ENCODE measurements at regions not wholly inside any gene's neighbourhood (a gene's known extent, or its start where the extent isn't known, plus 50 kb on each side); places are given as distances from the start of the nearest gene placed in this dataset.
A peak's percentile ranks its signal among the peaks of the same experiment; 100 is the strongest.

DNA sequence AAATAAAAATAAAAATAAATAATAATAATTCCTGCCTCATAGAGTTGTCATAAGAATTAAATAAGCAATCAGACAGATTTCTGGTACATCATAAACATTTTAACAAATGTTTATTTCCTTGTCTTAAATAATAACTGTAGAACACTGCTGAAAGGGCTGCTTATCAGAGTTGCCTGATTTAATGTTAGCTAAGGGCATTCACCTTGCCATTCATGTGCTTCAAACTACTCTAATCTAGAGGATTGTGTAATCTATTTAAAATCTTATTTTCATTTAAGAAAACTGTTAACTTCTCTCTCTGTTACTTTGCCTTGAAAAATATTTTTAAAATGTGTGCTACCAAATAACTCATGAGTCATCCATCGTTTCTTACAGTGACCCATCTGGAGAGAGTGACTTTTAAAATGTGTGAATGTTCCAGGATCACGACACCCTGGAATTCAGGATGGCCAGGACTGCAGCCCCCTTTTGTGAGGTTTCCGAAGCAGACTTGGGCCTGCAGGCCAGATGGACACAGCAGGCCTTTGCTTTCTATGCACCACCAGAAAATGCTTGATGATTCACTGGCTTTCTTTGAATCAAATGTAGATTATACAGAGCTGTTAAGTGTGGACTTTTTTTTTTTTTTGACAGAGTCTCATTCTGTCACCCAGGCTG is 109.1 kb upstream of the TNS3 start:
- no peak for DNase-seq

DNA sequence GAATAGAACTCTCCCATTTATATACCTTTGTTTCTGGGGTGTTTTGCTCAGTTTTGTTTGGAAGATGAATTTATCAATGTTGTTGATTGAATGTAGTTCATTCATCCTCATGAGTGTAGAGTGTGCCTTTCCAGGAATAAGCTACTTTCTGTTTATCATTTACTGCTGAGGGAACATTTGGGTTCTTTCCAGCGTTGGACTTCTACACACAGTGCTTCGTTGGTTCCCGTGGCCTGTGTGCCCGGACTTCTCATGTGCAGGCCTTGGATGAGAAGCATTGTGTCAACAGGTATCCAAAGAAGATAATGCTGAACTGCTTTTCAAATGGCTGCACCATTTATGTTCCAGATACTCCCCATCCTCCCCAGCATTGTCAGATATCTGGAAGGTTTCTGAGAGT is 107.6 kb upstream of the TNS3 start:
- no peak for DNase-seq

DNA sequence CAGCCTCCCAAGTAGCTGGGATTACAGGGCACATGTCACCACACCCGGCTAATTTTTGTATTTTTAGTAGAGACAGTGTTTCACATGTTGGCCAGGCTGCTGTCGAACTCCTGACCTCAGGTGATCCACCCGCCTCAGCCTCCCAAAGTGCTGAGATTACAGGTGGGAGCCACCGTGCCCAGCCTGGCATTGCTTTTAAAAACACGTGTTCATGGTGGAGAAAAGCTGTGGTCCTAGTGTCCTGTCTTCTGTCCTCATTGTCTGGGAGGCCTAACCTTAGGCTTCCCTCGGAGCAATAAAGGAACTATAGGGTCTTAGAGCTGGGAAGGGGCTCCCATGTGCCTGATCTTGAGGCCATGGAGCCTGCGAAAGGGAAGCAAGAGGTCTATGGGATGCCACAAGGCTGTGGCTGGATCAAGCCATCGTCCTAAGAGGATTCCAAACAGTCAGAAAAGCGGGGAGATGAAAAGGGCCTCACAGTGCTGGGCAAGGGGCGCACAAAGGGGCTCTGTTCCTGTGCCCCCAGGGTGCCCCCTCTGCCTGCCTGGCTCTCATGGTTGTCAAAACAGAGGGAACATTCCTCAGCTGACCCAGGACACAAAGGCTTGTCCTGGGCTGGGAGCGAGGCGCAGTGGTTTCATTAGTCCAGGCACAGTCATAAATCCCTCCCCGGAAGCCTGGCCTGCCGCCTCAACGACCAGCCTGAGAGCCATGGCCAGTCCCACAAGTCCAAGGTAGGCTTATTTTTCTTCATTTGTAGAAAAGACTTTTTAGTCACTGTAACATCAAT is 106.6 kb upstream of the TNS3 start:
- DNase-seq = no peak

DNA sequence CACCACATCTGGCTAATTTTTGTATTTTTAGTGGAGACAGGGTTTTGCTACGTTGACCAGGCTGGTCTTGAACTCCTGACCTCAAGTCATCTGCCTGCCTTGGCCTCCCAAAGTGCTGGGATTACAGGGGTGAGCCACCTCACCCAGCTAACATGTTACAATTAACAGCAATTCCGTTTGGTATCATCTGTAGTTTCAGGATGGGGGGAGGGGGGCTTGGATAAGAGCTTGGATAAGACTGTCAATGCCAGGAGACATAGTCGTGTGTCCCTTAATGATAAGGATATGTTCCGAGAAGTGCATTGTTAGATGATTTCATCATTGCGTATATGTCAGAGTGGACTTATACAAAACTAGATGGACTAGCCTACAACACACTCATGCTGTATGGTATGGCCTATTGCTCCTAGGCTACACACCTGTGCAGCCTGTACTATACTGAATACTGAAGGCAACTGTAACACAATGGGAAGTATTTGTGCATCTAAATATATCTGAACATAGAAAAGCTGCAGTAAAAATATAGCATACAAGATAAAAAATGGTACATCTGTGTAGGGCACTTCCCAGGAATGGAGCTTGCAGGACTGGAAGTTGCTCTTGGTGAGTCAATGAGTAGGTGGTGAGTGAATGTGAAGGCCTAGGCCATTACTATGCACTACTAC is 103.9 kb upstream of the TNS3 start:
- DNase-seq = no peak

DNA sequence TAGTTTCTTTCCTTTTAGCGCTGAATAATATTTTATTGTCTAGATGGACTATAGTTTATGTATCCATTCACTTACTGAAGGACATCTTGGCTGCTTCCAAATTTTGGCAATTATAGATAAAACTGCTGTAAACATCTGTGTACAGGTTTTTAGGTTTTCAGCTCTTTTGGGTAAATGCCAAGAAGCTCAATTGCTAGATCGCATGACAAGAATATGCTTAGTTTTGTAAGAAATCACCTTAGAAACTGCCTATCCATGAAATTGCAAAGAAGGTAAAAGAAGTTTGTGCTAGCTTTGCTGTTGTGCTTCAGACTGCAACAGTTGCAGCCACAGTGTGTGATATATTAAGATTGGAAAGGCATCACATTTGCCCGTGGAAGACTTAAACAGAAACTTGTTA is 103.2 kb upstream of the TNS3 start:
- DNase-seq = no peak

DNA sequence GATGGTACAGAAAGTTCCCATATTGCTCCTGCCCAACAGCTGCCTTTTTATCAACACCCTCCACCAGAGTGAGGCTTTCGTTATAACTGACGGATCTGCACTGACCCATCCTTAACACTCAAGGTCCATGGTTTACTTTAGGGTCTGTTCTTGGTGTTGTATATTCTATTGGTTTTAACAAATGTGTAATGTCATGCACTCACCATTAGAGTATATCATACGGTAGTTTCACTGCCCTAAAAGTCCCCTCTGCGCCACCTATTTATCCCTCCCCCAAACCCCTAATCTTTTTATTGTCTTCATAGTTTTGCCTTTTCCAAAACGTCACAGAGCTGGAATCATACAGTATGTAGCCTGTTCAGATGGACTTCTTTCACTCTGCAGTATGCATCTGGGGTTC is 102.8 kb upstream of the TNS3 start:
- DNase-seq = no peak

DNA sequence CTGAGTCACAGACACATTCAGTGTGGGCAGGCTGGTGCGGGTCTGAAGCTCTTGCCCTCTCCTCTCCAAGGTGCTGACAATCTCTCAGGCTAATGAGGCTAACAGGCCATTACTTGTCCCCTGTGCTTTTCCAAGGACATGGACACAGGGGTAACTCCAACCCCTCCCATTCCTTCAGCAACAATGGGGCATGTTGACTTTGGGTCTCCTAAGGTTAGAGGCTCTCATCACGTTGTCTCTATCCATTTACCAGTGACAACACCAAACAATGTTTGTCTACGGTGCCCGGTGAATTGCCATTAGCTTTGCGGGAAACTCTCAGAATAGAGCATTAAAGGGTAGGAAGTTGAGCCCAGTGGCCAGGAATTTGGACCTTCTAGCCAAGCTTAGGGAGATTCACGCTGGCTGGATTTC is 101.6 kb upstream of the TNS3 start:
- no peak for DNase-seq

DNA sequence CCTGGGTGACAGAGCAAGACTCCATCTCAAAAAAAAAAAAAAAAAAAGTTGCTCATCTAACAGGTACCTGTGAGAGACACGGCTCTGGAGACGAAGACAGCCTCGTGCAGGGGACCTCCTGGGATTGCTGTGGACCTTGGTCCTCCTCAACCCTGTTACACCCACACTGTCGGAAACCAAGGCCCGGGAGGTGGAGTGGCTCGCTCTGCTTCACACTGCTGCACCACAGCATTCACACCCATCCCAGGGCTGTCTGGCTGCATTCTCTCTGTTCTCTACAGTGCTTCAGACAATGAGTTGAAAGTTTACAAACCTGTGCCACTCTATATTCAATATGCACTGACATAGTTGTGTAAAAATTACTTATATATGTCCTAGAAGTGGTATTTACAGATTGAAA is 101.0 kb upstream of the TNS3 start:
- DNase-seq = no peak

DNA sequence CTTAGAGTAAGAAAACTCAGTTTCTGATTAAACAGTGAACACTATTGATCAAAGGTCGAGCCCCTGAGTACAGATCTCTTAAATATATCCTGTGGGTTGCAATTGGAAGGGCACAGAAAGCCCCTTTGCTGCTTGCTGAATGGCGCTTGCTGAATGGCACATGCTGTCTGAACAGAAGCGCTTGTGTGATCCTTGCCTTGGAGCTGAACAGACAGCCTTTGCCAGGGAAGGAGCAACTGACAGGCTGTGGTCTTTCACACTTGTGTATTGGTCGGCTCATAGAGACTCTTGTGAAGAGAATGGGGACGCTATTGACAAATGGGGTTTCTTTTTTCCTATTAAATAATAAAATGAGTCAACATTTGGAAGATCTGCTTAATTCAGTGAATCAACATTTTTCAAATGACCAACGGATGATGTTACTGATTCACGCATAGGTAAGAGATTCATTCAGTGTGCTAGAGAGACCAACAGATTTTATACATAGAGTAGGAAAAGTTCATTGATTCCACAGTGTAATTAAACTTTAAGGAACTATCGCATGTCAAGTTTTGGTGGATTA is 99.4 kb upstream of the TNS3 start:
- DNase-seq = no peak

DNA sequence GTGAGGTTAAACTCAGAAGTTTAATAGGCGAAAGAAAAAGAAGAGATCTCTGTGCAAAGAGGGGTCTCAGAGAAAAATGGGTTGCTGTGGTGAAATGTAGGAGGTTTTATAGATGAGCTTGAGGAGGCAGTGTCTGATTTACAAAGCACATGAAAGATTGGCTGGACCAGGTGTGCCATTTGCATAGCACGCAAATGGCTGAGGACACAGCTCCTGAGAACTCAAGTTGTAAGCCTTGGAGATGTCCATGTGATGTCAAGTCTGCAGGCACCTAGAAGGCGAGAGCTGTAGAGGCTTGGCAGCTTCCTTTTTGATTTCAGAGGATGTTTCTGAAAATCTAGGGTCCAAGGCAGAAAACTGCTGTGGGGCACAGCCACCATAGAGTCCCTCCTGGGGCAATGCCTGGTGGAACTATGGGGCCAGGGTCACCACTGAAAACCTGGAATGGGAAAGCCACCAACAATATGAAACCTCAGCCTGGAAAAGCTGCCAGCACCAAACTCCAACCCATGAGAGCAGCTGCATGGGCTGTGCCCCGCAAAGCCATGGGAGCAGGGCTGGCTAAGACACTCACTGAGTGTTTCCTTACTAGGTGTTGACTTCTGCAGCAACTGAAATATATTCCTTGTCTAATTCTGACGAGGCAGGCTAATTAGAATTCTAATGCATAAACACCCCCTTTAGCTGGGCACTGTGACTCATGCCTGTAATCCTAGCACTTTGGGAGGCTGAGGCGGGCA is 96.9 kb upstream of the TNS3 start:
- DNase-seq = no peak

DNA sequence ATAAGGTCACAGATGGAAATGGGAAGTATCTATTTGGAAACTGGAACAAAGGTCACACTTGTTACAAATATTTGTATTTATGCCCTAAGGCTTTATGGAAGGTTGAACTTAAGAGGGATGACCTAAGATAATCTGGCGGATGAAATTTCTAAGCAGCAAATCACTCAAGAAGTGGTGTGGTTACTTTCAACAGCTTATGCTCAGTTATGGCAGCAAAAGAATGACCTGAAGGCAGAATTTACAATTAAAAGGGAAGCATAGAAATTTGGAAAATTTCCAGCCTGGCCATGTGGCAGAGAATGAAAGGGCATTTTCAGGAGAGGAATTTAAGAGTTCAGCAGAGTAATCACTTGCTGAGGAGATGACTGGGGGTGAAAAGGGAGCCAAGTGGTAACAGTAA is 95.8 kb upstream of the TNS3 start:
- no peak for DNase-seq

DNA sequence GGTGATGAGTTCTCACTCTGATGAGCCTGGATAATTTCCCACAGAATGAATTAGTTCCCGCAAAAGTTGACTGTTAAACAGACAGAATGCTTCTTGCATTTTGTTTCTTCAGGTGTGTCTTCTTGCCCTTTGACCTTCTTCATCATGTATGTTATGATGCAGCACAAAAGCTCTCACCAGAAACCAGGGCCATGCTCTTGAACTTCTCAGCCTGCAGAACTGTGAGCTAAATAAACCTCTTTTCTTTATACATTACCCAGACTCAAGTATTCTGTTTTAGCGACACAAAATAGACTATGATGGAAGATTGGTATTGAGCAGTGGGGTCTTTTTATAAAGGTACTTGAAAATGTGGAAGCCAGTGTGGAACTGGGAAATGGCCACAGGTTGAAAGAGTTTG is 95.2 kb upstream of the TNS3 start:
- DNase-seq = no peak

DNA sequence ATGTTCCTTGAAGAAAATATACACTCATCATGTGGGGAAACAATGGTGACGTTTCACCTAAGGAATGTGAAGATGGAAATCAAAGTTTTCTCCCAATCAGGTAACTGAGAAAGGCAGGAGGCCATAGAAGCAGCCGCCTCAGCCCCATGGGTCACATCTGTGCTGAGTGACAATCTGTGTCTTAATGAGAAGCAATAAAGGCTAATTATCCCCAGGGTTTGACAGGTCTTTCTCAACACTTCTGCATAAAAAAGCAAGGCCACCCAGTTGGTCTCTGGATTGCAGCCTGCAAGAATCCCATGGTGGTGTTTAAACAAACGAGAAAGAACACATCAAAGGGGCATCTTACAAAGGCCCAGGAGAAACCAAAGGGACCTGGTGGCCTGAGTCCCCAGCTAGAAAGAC is 91.1 kb upstream of the TNS3 start:
- no peak for DNase-seq

DNA sequence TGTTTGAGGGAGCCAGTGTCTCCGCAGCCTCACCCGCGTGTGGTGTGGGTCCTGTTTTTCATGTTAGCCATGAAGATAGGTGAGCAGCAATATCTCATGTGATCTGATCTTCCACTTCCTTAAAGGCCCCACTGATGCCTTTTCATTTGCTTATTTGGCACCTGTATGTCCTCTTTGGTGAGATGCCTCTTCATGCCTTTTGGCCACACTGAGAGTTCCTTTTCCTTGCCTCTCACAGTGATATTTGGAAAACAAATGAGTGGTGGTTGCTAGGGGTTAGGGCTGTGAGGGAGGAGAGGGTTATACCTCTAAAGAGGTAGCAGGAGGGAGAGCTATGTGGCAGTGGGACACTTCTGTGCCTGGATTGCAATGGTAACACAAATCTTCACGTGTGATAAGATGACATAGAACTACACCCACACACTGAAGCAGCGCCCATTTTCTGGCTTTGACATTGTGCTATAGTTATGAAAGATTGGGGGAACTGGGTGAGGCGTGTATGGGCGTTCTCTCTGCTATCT is 90.4 kb upstream of the TNS3 start:
- no peak for DNase-seq

DNA sequence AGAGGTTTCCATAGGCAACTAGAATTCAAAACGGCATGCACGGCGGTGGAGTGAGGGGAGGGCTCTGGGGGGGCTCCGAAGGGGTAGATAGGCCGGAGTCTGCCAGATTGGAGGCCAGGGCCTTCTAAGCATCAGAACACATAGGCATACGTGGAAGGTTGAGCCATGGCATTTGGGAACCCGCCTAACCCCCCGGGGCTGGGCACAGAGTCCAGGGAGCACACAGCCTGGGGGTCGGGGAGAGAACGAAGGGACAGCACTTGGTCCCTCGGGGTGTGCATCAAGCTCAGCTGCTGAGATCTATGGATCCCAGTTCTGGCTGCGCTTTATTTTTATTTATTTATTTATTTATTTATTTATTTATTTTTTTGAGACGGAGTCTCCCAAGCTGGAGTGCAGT is 89.4 kb upstream of the TNS3 start:
- DNase-seq = no peak

DNA sequence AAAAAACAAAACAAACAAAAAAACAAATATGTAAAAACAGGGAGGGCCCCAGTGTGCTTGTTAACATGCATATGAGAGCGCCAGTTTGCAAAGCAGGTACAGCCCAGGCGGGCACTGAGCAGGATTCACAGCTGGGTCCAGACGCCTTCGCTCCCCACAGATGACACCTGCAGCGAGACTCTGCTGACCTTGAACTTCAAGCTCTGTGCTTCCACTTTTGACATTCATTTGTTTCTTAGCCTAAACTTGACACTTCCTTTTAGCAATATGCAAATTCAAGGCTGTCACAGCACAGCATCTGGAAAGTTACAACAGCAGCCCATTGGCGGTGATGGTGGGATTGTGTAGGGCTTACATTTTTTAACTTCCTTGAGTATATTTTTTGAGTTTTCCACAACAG is 88.8 kb upstream of the TNS3 start:
- DNase-seq = no peak

DNA sequence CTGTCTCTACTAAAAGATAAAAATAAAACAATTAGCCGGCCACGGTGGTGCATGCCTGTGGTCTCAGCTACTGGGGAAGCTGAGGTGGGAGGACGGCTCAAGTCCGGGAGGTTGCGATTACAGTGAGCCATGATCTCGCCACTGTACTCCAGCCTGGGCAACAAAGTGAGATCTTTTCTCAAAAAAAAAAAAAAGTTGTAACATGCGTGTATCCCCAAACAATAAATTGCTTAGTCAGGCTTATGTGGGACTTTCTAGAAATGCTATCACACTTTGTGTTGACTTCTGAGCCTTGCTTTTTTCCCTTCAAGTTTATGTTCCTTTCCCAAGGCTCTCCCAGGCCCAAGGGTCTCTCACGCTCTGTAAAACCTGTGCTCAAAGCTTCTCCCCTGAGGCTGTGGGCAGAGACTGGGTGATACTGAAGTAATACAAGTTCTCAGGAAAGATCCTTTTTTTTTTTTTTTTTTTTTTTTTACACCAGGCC is 88.0 kb upstream of the TNS3 start:
- DNase-seq = no peak

DNA sequence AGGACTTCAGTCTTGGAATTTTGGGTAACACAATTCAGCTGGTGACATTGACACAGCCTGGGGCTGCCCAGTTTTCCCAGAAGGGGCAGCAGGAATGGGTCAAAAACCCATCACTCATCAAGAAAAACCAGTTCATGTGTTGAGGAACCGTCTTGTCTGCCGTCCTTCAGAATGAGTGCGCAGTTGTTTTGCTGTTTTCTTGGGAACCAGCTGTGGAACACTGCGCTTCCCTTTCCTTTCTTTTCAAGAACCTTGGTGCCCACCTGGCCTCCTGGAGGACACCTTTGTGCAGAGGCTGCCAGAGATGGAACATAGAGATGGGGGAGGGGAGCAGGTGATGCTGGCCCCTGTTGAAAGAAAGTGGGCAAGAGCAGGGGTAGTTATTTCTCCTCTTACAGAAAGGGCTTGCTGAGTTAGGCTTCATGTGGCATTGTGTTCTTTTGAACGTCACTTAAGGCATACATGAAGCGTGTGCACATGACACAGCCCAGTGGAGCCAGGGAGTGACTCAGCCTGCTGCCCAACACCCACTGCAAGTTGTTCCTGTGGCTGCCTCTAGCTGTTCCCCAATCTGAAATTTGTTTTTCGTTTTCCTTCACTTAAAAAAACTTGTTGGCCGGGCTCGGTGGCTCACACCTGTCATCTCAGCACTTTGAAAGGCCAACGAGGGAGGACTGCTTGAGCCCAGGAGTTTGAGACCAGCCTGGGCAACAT is 87.4 kb upstream of the TNS3 start:
- peak; percentile 22 for DNase-seq

DNA sequence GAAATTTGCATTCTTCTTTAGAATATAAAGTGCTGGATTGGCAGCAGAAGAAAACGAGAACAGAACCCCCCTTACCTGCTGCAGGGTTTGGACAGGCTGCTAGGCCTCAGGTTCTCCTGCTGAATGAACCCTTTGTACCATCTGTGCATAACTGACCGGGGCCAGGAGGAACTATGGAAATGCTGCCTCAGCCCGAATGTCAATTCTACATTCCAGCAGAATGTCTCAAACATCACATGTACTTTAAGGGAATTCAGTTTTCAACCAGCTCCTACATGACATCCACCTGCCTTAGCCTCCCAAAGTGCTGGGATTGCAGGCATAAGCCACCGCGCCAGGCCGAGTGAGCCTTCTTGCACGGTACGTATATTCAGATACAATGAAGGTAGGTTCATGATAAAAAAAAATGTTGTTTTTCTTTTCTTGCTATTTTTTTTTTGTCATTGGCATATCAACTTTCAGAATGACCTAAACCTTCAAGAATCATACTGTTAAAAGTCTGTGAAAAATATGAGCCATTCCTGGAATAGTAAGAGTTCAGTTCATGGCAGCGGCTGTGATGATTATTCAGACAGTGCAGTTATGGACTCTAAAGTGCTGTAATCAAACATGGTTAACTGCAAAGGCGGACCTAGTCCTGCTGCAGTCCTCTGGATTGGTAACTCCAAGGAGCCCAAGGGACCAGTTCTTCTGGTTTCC is 84.4 kb upstream of the TNS3 start:
- DNase-seq = no peak

DNA sequence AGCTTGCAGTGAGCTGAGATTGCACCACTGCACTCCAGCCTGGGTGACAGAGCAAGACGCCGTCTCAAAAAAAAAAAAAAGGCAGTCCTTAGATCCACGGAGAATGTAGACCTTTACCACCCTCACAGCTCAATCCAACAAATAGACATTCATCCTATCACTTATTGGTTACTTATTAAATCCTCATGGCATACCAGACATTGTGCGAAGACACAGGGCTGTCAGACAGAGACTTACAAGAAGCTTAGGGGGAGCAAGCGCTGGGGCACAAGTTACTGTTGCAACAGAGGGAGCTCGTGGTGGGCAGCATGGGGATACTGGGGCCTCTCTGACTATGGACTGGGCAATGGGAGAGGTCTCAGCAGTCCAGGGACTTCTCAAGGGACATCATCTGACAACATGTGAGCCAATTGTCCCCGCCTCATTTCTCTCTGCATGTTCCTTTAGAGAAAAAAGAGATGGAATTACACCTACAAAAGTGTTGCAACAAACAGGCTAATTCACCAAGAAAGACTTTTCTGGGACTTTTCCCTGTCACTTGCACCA is 82.8 kb upstream of the TNS3 start:
- DNase-seq = no peak

DNA sequence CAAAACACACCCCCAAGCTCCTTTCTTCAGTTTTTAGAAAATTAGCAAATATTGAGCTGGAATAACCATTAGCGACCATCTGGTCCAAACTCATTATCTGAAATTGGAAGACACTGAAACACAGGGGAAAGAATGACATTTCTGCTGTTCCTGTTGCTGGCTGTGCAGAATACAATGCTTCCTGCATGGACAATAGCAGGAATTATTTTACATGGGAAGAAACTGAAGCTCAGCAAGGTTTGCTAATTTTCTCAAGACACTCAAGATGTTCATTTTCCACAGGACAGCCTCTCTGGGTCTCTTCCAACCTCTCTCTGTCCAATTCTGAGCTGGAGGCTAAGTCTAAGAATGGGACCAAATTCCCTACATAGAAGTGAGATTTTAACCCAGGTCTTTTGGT is 81.9 kb upstream of the TNS3 start:
- DNase-seq = no peak
